ENCODE measurements at regions not wholly inside any gene's neighbourhood (a gene's known extent, or its start where the extent isn't known, plus 50 kb on each side); places are given as distances from the start of the nearest gene placed in this dataset.

DNA sequence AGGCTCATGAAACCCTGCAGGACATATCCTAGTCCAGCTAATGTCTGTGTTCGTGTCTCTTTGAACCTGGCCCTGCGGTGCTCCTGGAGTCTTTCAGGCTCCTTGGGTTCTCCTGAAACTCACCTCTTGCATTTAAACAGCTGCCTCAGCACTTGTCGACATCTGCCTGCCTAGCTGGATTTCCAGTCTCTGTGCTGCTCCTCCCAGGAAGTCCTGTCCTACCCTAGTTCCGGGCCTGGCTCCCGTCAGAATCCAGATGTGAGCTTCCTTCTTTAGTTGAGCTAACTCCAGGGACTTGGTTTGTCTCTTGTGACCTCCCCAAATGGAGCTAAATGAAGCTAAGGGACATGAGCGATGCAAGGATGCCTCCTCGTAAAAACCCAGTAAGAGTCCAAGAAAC lies 155.2 kb upstream of the PIRT start:
- TF ChIP-seq, protein P1, sequence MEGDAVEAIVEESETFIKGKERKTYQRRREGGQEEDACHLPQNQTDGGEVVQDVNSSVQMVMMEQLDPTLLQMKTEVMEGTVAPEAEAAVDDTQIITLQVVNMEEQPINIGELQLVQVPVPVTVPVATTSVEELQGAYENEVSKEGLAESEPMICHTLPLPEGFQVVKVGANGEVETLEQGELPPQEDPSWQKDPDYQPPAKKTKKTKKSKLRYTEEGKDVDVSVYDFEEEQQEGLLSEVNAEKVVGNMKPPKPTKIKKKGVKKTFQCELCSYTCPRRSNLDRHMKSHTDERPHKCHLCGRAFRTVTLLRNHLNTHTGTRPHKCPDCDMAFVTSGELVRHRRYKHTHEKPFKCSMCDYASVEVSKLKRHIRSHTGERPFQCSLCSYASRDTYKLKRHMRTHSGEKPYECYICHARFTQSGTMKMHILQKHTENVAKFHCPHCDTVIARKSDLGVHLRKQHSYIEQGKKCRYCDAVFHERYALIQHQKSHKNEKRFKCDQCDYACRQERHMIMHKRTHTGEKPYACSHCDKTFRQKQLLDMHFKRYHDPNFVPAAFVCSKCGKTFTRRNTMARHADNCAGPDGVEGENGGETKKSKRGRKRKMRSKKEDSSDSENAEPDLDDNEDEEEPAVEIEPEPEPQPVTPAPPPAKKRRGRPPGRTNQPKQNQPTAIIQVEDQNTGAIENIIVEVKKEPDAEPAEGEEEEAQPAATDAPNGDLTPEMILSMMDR (IDR thresholded peaks at IDR 0.05; ENCODE audit: insufficient read depth, low read depth, low read length), result no peak
- TF ChIP-seq EZH2 (IDR thresholded peaks at IDR 0.05; ENCODE audit: insufficient read depth, low read length), result no peak
